ENCODE measurements at regions not wholly inside any gene's neighbourhood (a gene's known extent, or its start where the extent isn't known, plus 50 kb on each side); places are given as distances from the start of the nearest gene placed in this dataset.

DNA sequence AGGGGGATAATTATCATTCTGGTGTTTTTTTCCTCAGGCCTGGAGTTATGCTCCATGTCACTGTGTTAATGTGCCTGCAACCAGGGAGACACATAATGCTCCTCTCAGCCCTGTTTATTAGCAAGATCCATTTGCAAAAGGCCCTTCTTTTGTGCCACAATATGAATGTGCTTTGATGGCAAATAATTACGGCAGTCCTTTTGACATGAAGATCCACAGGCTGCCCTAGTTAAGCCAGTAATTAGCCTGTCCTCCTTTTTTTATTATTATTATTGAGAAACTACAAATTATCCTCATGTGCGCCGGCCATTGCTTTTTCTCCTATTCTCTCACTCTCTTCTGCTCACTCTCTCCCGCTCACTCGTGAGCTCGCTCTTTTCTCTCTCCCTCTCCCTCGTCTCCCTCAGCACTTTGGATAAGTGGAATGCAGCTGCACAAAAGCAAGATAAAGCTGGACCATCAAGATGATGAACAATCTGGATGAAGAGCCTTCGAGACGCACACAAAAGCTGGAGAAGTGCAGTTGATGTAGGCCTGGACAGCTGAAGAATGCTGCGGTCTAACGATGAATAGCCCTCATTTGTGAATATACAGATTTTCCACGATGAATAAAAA is 762.3 kb downstream of the BCL11A start:
- Histone ChIP-seq H3K4me3 (no peak overlapping the region), H3K36me3 (no peaks in the 10 kb centered on the region), H3K9ac (ENCODE audit: low read depth in 2 of 2, low read length in 2 of 2) (no peak overlapping the region), H3K9me3 (no peaks in the 10 kb centered on the region), H3K27me3 (no peaks in the 10 kb centered on the region), H3K4me1 (no peaks in the 10 kb centered on the region), H3K27ac (no peak overlapping the region)
- intact Hi-C loops (cut with DNase I) = no loop called here
- TF ChIP-seq, protein P1, sequence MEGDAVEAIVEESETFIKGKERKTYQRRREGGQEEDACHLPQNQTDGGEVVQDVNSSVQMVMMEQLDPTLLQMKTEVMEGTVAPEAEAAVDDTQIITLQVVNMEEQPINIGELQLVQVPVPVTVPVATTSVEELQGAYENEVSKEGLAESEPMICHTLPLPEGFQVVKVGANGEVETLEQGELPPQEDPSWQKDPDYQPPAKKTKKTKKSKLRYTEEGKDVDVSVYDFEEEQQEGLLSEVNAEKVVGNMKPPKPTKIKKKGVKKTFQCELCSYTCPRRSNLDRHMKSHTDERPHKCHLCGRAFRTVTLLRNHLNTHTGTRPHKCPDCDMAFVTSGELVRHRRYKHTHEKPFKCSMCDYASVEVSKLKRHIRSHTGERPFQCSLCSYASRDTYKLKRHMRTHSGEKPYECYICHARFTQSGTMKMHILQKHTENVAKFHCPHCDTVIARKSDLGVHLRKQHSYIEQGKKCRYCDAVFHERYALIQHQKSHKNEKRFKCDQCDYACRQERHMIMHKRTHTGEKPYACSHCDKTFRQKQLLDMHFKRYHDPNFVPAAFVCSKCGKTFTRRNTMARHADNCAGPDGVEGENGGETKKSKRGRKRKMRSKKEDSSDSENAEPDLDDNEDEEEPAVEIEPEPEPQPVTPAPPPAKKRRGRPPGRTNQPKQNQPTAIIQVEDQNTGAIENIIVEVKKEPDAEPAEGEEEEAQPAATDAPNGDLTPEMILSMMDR (IDR thresholded peaks at IDR 0.05) = no peak
- no peak for DNase-seq

DNA sequence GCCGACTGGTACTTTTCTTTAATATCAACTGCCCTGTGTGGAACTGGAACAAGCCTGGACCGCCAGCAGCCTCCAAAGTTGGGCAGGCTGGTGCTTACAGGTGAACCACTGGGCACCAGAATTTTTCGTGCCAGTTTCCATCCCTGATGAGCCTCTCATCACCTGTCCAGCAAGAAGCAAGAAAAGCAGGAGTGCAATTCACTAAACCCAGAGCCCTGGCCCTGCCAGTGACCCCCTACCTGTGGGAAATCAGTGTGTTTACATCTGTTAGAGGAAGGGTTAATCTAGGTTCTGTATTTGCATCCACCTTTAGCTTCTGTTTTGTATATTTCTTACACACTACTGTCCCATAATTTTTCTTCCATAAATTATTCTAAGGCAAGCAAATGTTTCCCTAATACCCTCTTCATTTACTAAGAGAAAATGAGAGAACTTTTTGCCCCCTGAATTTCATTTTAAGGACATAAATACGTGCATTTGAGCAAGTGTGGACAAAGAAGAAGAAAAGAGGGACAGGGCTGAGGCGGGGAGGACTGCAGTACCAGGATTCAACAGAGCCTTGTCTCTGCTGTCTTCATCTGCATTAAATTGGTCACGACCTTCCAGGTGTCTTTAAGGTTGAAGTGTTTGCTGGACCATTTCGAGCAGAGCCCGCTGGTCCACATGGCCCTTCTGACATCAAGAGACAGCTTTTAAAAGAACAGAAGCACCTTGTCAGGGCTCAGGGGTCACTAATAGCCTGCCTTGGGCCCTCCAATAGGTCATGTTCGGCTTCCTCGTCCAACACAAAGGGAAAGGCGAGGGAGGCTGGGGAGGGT is 763.1 kb downstream of the BCL11A start:
- no peak for DNase-seq
- intact Hi-C loops (cut with DNase I) = no loop called here
- Histone ChIP-seq H3K36me3 (no peaks in the 10 kb centered on the region), H3K9ac (ENCODE audit: low read depth in 2 of 2, low read length in 2 of 2) (no peak overlapping the region), H3K4me1 (no peaks in the 10 kb centered on the region), H3K9me3 (no peaks in the 10 kb centered on the region), H3K4me3 (no peak overlapping the region), H3K27me3 (no peaks in the 10 kb centered on the region), H3K27ac (no peak overlapping the region)
- TF ChIP-seq, protein P1 (IDR thresholded peaks at IDR 0.05) = no peak

DNA sequence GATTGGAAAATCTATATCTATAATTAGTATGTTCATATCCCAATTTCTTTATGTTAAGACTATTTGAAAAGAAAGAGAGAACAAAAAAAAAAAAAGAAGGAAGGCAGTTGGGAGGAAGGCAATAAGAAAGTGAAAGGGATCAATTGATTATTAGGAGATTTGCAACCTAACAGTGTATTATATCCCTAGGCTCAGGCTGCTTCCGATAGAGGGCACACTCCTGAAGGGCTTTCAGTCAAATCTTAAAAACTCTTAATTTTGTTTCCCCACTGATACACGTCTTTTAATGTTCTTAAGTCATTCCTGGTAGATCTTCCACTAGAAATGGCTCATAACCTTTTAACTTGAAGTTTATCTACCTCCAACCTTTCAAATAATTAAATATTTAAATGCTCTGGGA is 763.9 kb downstream of the BCL11A start:
- TF ChIP-seq, protein P1 (IDR thresholded peaks at IDR 0.05) = no peak
- Histone ChIP-seq H3K4me1 (no peaks in the 10 kb centered on the region), H3K36me3 (no peaks in the 10 kb centered on the region), H3K27ac (no peak overlapping the region), H3K9me3 (no peaks in the 10 kb centered on the region), H3K9ac (ENCODE audit: low read depth in 2 of 2, low read length in 2 of 2) (no peak overlapping the region), H3K27me3 (no peaks in the 10 kb centered on the region), H3K4me3 (no peak overlapping the region)
- DNase-seq = no peak
- intact Hi-C loops (cut with DNase I) = no loop called here

DNA sequence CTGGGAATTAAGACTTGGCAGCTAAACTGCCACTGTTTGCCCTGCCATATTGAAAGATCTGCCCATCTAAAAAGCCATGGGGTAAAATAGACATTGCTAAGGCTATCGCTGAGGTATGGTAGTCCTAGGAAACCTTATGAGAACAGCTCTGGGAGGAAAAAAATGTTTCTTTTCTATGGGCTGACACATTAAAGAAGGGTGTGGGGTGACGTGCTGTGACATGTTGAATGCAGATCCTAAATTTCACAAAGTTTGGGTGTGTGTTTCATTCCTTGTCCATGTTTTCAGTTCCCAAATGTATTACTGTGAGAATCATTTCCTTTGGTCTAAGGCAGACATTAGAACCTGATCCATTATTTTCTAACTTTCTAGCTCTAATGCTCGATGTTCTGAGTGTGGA is 766.4 kb downstream of the BCL11A start:
- Histone ChIP-seq H3K27me3 (no peaks in the 10 kb centered on the region), H3K4me3 (no peak overlapping the region), H3K27ac (no peak overlapping the region), H3K4me1 (no peaks in the 10 kb centered on the region), H3K9me3 (no peaks in the 10 kb centered on the region), H3K36me3 (no peaks in the 10 kb centered on the region), H3K9ac (ENCODE audit: low read depth in 2 of 2, low read length in 2 of 2) (no peak overlapping the region)
- intact Hi-C loops (cut with DNase I) = no loop called here
- TF ChIP-seq, protein P1 (IDR thresholded peaks at IDR 0.05) = no peak
- DNase-seq = no peak

DNA sequence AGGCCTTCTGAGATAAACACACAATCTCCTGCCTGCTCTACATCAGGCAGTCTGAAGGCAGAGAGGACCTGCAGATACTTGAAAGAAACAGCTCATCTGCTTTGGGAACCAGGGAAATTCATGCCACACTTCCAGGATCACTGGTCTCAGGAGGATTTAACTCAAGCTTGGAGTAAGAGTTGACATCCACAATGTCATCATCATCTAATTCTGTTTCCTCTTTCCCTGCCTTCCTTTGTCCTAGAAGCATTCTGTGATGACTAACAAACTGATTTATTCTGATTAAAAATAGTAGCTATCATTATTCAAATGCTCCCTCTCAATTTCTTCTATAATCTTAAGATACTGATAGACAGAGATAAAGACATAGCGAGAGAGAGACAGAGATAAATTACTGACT is 766.8 kb downstream of the BCL11A start:
- intact Hi-C loops (cut with DNase I) = no loop called here
- Histone ChIP-seq H3K4me3 (no peak overlapping the region), H3K27ac (no peak overlapping the region), H3K36me3 (no peaks in the 10 kb centered on the region), H3K27me3 (no peaks in the 10 kb centered on the region), H3K9ac (ENCODE audit: low read depth in 2 of 2, low read length in 2 of 2) (no peak overlapping the region), H3K9me3 (no peaks in the 10 kb centered on the region), H3K4me1 (no peaks in the 10 kb centered on the region)
- no peak for DNase-seq
- TF ChIP-seq, protein P1 (IDR thresholded peaks at IDR 0.05) = no peak
